ENCODE measurements at regions not wholly inside any gene's neighbourhood (a gene's known extent, or its start where the extent isn't known, plus 50 kb on each side); places are given as distances from the start of the nearest gene placed in this dataset.
"Not testable (repeated sequence)": the region's sequence is repeated elsewhere in the genome, so short reads cannot be mapped to it uniquely, and the experiment has no call there.

DNA sequence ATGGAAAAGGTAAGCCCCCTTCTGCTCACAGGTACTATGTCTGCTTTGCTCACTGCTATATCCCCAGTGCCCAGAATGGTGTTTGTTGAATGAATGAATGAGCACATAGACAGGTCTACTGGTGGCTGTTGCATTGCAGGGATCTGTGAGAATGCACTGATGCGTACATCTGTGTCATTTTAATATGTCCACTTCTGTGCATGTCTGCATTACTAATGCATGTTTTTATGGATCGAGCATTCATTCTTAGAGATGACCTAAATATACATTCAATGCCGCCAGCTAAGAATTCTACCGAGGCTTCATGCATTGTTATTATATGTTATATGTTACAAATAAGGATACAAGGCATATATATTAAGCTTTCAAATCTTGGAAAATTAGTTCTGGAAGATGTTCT is 73.8 kb downstream of the SPRING1 start:
- H3K4me3 ChIP-seq (ENCODE audit: low read depth, low read length): no peak overlapping the region
- TF ChIP-seq, protein P1, sequence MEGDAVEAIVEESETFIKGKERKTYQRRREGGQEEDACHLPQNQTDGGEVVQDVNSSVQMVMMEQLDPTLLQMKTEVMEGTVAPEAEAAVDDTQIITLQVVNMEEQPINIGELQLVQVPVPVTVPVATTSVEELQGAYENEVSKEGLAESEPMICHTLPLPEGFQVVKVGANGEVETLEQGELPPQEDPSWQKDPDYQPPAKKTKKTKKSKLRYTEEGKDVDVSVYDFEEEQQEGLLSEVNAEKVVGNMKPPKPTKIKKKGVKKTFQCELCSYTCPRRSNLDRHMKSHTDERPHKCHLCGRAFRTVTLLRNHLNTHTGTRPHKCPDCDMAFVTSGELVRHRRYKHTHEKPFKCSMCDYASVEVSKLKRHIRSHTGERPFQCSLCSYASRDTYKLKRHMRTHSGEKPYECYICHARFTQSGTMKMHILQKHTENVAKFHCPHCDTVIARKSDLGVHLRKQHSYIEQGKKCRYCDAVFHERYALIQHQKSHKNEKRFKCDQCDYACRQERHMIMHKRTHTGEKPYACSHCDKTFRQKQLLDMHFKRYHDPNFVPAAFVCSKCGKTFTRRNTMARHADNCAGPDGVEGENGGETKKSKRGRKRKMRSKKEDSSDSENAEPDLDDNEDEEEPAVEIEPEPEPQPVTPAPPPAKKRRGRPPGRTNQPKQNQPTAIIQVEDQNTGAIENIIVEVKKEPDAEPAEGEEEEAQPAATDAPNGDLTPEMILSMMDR (IDR thresholded peaks at IDR 0.05; ENCODE audit: low read depth, low read length): no peak
- no peak for DNase-seq (ENCODE audit: low read depth, low spot score)
- in situ Hi-C loops (cut with HindIII; ENCODE audit: low sequenced_read_pairs): no loop called here

DNA sequence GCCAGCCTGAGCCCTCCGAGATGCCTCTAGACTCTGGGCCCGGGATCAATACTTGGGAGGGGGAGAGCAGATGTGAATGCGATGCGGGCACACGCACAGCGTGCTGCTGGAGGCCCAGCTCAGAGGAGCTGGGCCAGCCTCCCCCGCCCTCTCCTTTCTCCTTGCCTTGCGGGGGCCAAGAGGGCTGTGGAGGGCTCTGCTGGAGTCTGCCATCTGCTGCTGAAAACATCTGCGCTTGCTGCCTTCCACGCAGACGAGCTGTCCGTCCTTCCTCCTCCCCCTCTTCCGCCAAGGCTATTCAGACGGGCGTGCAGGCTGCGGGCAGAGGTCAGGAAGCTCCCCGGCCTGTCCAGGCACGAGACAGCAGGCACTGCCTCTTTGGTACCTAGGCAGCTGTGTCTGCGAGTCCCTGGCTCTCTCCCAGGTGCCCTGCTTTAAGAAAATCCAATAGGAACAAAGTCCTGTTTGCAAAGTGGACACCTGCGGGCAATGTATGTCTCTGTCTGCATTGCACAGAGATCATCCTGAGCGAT is 75.2 kb downstream of the SPRING1 start:
- TF ChIP-seq, protein P1 (IDR thresholded peaks at IDR 0.05; ENCODE audit: low read depth, low read length): peak; percentile 16
- no peak overlapping the region for H3K4me3 ChIP-seq (ENCODE audit: low read depth, low read length)
- DNase-seq (ENCODE audit: low read depth, low spot score): peak; percentile 18
- in situ Hi-C loops (cut with HindIII; ENCODE audit: low sequenced_read_pairs): no loop called here

DNA sequence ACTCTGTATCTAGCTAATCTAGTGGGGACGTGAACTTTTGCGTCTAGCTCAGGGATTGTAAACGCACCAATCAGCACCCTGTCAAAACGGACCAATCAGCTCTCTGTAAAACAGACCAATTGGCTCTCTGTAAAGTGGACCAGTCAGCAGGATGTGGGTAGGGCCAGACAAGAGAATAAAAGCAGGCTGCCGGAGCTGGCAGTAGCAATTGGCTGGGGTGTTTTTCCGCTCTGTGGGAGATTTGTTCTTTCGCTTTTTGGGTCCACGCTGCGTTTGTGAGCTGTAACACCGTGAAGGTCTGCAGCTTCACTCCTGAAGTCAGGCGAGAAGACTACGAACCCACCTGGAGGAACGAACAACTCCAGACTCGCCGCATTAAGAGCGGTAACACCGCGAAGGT is 76.5 kb downstream of the SPRING1 start:
- H3K4me3 ChIP-seq (ENCODE audit: low read depth, low read length): no peak overlapping the region
- no peak for DNase-seq (ENCODE audit: low read depth, low spot score)
- TF ChIP-seq, protein P1 (IDR thresholded peaks at IDR 0.05; ENCODE audit: low read depth, low read length): no peak
- in situ Hi-C loops (cut with HindIII; ENCODE audit: low sequenced_read_pairs): no loop called here

DNA sequence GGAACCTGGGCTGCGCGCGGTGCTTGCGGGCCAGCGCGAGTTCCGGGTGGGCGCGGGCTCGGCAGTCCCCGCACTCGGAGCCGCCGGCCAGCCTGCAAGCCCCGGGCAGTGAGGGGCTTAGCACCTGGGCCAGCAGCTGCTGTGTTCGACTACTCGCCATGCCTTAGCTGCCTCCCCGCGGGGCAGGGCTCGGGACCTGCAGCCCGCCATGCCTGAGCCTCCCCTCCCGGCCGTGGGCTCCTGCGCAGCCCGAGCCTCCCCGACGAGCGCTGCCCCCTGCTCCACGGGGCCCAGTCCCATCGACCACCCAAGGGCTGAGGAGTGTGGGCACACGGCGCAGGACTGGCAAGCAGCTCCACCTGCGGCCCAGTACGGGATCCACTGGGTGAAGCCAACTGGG is 77.1 kb downstream of the SPRING1 start:
- in situ Hi-C loops (cut with HindIII; ENCODE audit: low sequenced_read_pairs); H3K4me3 ChIP-seq (ENCODE audit: low read depth, low read length); DNase-seq (ENCODE audit: low read depth, low spot score): not testable (repeated sequence)

DNA sequence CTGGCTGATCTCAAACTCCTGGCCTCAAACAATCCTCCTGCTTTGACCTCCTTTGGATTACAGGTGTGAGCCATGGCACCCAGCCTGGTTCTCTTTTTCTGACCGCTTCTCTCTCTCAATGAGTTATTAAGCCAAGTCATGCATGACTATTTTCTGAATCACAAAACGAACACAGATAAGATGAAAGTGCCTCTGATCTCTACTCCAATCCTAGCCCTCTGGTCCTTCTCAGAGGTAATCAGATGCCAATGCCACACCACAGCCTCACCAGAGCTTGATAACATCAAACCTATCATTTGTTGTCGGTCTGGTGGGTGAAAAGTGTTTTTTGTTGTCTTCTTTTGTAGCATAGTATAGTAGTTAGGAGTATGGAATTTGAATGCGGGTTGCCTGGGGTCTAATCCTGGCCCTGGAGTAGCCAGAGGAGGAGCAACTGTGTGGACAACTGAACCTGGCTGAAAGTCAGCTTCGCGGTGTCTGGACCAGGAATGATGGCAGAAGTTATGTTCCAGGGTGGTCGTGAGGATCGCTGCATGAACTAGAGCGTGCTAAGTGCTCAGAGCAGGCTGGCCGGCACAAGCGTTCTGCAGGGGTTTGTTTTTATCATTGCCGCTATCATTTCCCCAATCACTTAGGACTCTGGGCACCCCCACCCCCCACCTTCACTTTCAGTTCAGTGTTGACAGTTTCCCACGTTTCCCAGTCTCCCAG is 77.9 kb downstream of the SPRING1 start:
- peak; percentile 32 for DNase-seq (ENCODE audit: low read depth, low spot score)

DNA sequence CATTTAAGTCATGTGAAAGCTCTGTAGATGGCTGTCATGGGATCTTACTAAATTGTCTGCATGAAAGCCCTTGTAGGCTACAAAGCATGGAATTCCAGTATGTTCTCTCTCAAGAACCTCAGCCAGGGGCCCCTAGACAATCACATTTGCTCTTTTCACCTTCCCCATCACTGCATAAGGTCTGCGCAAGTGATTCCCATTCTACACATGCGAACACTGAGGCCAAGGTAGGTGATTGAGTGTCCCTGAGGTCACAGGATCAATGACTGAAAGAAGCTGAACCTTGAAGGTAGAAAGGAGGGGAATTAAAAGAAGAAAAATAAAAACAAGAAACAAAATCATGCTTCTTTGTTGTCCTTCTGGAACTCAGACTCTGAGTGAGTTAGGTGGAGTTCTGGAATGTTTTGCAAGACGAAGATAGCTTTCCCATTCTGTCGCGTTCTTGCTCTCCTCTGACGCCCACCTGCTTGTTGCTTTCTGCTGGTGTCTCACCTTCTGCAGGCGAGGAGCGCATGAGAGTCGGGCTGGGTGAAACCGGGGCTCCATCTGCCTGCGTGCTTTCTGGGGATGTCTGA is 79.9 kb downstream of the SPRING1 start:
- TF ChIP-seq, protein P1 (IDR thresholded peaks at IDR 0.05; ENCODE audit: low read depth, low read length): no peak
- H3K4me3 ChIP-seq (ENCODE audit: low read depth, low read length): peak overlapping the region; percentile 6
- in situ Hi-C loops (cut with HindIII; ENCODE audit: low sequenced_read_pairs): no loop called here
- no peak for DNase-seq (ENCODE audit: low read depth, low spot score)

More for the DNA sequence above, 77.9 kb downstream of the SPRING1 start:
- TF ChIP-seq, protein P1 (IDR thresholded peaks at IDR 0.05; ENCODE audit: low read depth, low read length): no peak
- in situ Hi-C loops (cut with HindIII; ENCODE audit: low sequenced_read_pairs): no loop called here
- H3K4me3 ChIP-seq (ENCODE audit: low read depth, low read length): no peak overlapping the region

DNA sequence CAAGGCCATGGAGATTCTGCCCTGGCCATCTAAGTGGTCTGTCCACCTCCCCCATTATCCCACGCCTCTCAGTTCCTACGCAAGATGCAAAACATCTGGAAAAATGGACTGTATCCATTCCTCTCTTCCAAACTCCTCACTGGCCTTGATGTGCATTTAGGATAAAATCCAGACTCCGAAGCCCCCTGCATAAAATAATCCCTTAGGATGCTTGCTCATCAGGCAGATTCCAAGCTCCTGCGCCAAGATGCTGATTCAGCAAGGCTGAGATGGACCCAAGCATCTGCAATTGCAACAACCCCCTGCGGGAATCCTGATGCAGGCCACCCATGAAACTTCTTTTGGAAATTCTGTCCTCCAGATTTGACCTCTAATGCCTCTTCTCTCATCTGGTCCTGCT is 81.6 kb downstream of the SPRING1 start:
- in situ Hi-C loops (cut with HindIII; ENCODE audit: low sequenced_read_pairs): no loop called here
- no peak for DNase-seq (ENCODE audit: low read depth, low spot score)
- TF ChIP-seq, protein P1 (IDR thresholded peaks at IDR 0.05; ENCODE audit: low read depth, low read length): no peak
- H3K4me3 ChIP-seq (ENCODE audit: low read depth, low read length): no peak overlapping the region

Measured in astrocyte of the spinal cord (primary cell).